ENCODE measurements at regions not wholly inside any gene's neighbourhood (a gene's known extent, or its start where the extent isn't known, plus 50 kb on each side); places are given as distances from the start of the nearest gene placed in this dataset.

DNA sequence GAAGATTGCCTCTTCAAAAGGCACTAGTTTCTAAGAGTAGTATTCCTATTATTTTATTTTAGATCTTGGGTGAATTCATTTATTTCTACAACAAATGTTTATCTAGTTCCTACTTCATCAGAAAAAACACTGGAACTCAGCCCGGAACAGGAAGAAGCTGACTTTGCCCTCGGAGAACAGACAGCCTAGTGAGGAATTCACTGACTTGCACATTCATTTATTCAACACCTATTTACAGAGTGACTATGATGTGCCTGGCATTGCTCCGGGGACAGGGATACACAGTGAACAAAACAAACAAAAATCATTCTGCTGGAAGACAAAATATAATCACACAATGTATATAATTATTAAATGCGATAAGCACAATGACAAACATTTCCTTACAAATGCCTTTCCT is 54.4 kb upstream of the SDK1 start:
- Histone ChIP-seq H3K9me3 (ENCODE audit: low read depth) (no peaks in the 10 kb centered on the region), H2AFZ (no peak overlapping the region), H3K36me3 (replicated peaks; ENCODE audit: insufficient read depth, low read depth) (no peaks in the 10 kb centered on the region), H3K9me2 (replicated peaks; ENCODE audit: insufficient read depth) (no peaks in the 10 kb centered on the region), H3K27ac (no peak overlapping the region), H3K4me2 (no peak overlapping the region), H4K20me1 (ENCODE audit: insufficient read depth, poor library complexity, severe bottlenecking) (no peaks in the 10 kb centered on the region), H3K4me3 (no peak overlapping the region), H3K4me1 (ENCODE audit: insufficient read depth) (peaks cover 9% of the 10 kb centered on the region), H3K79me2 (no peaks in the 10 kb centered on the region), H3K27me3 (no peaks in the 10 kb centered on the region)
- 58% methylated on average over 4 of the region's 4 CpGs for WGBS (ENCODE audit: low lambda C conversion rate, missing lambda C conversion rate)
- no peak for DNase-seq (ENCODE audit: low spot score)
- TF ChIP-seq EZH2 (IDR thresholded peaks at IDR 0.05; ENCODE audit: borderline replicate concordance) (no peak), EZH2phosphoT487 (IDR thresholded peaks at IDR 0.05; ENCODE audit: low read depth, severe bottlenecking, unreplicated experiment) (no peak)
- TF ChIP-seq, protein P1, sequence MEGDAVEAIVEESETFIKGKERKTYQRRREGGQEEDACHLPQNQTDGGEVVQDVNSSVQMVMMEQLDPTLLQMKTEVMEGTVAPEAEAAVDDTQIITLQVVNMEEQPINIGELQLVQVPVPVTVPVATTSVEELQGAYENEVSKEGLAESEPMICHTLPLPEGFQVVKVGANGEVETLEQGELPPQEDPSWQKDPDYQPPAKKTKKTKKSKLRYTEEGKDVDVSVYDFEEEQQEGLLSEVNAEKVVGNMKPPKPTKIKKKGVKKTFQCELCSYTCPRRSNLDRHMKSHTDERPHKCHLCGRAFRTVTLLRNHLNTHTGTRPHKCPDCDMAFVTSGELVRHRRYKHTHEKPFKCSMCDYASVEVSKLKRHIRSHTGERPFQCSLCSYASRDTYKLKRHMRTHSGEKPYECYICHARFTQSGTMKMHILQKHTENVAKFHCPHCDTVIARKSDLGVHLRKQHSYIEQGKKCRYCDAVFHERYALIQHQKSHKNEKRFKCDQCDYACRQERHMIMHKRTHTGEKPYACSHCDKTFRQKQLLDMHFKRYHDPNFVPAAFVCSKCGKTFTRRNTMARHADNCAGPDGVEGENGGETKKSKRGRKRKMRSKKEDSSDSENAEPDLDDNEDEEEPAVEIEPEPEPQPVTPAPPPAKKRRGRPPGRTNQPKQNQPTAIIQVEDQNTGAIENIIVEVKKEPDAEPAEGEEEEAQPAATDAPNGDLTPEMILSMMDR (IDR thresholded peaks at IDR 0.05; ENCODE audit: poor library complexity): no peak

DNA sequence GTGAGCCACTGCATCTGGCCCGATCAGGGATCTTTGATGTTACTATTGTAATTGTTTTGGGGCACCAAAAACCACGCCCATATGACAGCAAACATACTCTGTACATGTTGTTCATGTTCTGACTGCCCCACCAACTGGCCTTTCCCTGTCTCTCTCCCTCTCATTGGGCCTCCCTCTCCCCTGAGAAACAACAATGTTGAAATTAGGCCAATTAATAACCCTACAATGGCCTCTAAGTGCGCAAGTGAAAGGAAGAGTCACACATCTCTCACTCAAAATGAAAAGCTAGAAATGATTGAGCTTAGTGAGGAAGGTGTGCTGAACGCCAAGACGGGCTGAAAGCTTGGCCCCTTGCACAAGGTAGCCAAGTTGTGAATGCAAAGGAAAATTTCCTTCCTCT is 50.3 kb upstream of the SDK1 start:
- Histone ChIP-seq H3K4me1 (ENCODE audit: insufficient read depth) (no peaks in the 10 kb centered on the region), H3K36me3 (replicated peaks; ENCODE audit: insufficient read depth, low read depth) (no peaks in the 10 kb centered on the region), H3K9me2 (replicated peaks; ENCODE audit: insufficient read depth) (no peaks in the 10 kb centered on the region), H3K4me3 (no peak overlapping the region), H4K20me1 (ENCODE audit: insufficient read depth, poor library complexity, severe bottlenecking) (no peaks in the 10 kb centered on the region), H3K27ac (no peak overlapping the region), H3K27me3 (no peaks in the 10 kb centered on the region), H3K4me2 (no peak overlapping the region), H3K79me2 (no peaks in the 10 kb centered on the region), H2AFZ (no peak overlapping the region), H3K9me3 (ENCODE audit: low read depth) (no peaks in the 10 kb centered on the region)
- 59% methylated on average over 5 of the region's 5 CpGs for WGBS (ENCODE audit: low lambda C conversion rate, missing lambda C conversion rate)
- no peak for DNase-seq (ENCODE audit: low spot score)
- TF ChIP-seq, protein P1 (IDR thresholded peaks at IDR 0.05; ENCODE audit: poor library complexity): no peak
- TF ChIP-seq EZH2 (IDR thresholded peaks at IDR 0.05; ENCODE audit: borderline replicate concordance): no peak
- no peak for TF ChIP-seq EZH2phosphoT487 (IDR thresholded peaks at IDR 0.05; ENCODE audit: low read depth, severe bottlenecking, unreplicated experiment)
